ENCODE measurements at regions not wholly inside any gene's neighbourhood (a gene's known extent, or its start where the extent isn't known, plus 50 kb on each side); places are given as distances from the start of the nearest gene placed in this dataset.
"Not testable (repeated sequence)": the region's sequence is repeated elsewhere in the genome, so short reads cannot be mapped to it uniquely, and the experiment has no call there.

DNA sequence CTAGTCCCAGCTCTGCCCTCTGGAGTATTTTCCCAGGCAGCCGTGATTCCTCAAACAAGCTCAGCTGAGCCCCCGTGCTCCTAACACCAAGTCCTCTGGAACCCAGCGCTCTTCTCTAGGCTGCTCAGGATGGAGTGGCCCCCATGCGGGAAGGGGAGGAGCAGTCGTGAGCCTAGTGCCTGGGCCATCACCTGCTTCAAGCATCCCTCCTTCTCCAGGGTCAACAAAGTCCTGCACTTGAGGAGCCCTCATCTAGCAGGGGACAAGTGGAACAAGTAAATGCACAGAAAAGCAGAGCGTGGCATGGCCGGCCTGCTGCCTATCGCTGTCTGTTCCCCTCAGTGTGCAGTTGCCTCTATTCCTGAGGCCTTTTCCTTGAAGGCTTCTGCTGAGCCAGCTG is 168.6 kb downstream of the INHBB start:
- TF ChIP-seq, protein P1, sequence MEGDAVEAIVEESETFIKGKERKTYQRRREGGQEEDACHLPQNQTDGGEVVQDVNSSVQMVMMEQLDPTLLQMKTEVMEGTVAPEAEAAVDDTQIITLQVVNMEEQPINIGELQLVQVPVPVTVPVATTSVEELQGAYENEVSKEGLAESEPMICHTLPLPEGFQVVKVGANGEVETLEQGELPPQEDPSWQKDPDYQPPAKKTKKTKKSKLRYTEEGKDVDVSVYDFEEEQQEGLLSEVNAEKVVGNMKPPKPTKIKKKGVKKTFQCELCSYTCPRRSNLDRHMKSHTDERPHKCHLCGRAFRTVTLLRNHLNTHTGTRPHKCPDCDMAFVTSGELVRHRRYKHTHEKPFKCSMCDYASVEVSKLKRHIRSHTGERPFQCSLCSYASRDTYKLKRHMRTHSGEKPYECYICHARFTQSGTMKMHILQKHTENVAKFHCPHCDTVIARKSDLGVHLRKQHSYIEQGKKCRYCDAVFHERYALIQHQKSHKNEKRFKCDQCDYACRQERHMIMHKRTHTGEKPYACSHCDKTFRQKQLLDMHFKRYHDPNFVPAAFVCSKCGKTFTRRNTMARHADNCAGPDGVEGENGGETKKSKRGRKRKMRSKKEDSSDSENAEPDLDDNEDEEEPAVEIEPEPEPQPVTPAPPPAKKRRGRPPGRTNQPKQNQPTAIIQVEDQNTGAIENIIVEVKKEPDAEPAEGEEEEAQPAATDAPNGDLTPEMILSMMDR (IDR thresholded peaks at IDR 0.05) = peak; percentile 12
- H3K27me3 Mint-ChIP-seq (ENCODE audit: low read depth) = peaks cover 23% of the 10 kb centered on the region
- no peak overlapping the region for H3K4me3 Mint-ChIP-seq (ENCODE audit: unreplicated experiment)
- no peaks in the 10 kb centered on the region for H3K9me3 Mint-ChIP-seq (ENCODE audit: low read depth)
- peaks cover 12% of the 10 kb centered on the region for H3K4me1 Mint-ChIP-seq (ENCODE audit: low read depth)
- no peak for DNase-seq (ENCODE audit: low spot score)
- no peaks in the 10 kb centered on the region for H3K36me3 Mint-ChIP-seq (ENCODE audit: low read depth)
- no peak overlapping the region for H3K27ac Mint-ChIP-seq (ENCODE audit: unreplicated experiment)

DNA sequence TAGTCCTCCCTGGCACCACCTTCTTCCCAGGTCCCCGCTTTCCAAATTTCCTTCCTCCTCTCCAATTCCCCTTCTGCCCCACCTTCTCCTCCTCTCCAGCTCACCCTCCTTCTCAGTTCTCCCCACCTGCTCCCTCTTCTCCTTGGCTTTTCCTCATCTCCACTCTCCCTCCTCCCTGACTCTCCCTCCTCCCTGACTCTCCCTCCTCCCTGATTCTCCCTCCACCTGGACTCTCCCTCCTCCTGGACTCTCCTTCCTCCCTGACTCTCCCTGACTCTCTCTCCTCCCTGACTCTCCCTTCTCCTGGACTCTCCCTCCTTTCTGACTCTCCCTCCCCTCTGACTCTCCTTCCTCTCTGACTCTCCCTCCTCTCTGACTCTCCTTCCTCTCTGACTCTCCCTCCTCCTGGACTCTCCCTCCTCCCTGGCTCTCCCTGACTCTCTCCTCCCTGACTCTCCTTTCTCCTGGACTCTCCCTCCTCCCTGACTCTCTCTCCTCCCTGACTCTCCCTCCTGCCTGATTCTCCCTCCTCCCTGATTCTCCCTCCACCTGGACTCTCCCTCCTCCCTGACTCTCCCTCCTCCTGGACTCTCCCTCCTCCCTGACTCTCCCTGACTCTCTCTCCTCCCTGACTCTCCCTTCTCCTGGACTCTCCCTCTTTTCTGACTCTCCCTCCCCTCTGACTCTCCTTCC is 169.3 kb downstream of the INHBB start:
- not testable (repeated sequence) for H3K4me3 Mint-ChIP-seq (ENCODE audit: unreplicated experiment); DNase-seq (ENCODE audit: low spot score); H3K9me3 Mint-ChIP-seq (ENCODE audit: low read depth); H3K36me3 Mint-ChIP-seq (ENCODE audit: low read depth); H3K27ac Mint-ChIP-seq (ENCODE audit: unreplicated experiment)
- peaks cover 12% of the 10 kb centered on the region for H3K4me1 Mint-ChIP-seq (ENCODE audit: low read depth)
- H3K27me3 Mint-ChIP-seq (ENCODE audit: low read depth) = peaks cover 25% of the 10 kb centered on the region

DNA sequence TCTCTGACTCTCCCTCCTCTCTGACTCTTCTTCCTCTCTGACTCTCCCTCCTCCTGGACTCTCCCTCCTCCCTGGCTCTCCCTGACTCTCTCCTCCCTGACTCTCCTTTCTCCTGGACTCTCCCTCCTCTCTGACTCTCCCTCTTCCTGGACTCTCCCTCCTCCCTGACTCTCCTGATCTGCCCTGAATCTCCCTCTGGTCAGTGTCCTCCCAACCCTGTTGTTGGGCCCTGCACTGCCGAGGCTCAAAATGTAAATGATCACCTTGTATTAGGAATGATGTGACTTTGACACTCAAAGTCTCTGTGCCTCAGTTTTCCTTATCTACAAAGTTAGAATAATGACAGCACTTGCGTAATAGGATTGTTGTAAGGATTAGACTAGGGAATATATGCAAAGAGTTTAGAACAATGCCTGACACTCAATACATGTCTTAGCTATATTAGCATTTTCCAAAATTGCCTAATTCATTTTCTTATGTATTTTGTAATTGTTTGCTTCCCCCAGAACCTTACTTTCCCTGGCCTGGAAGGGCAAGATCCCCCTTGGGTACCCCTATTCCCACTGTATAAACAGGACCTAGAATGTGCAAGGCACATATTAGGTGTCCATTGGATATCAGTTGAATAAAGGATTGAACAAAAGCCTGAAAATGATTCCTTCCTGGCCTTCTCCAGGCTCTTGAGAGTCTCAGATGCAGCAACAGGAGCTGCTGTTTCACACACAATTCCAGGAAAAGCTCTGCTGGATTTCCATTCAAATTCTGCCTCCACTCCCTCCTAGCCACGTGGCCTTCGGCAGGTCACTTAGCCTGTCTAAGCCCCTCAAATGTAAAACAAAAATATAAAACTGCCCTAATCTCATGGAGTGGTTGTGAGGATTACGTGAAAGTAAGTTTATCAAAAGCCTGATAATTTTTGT is 170.1 kb downstream of the INHBB start:
- Mint-ChIP-seq H3K4me3 (ENCODE audit: unreplicated experiment) (no peak overlapping the region), H3K27me3 (ENCODE audit: low read depth) (peaks cover 25% of the 10 kb centered on the region), H3K36me3 (ENCODE audit: low read depth) (no peaks in the 10 kb centered on the region), H3K9me3 (ENCODE audit: low read depth) (no peaks in the 10 kb centered on the region), H3K27ac (ENCODE audit: unreplicated experiment) (peak overlapping the region; percentile 50), H3K4me1 (ENCODE audit: low read depth) (peaks cover 12% of the 10 kb centered on the region)
- no peak for DNase-seq (ENCODE audit: low spot score)
- TF ChIP-seq, protein P1 (IDR thresholded peaks at IDR 0.05) = no peak

DNA sequence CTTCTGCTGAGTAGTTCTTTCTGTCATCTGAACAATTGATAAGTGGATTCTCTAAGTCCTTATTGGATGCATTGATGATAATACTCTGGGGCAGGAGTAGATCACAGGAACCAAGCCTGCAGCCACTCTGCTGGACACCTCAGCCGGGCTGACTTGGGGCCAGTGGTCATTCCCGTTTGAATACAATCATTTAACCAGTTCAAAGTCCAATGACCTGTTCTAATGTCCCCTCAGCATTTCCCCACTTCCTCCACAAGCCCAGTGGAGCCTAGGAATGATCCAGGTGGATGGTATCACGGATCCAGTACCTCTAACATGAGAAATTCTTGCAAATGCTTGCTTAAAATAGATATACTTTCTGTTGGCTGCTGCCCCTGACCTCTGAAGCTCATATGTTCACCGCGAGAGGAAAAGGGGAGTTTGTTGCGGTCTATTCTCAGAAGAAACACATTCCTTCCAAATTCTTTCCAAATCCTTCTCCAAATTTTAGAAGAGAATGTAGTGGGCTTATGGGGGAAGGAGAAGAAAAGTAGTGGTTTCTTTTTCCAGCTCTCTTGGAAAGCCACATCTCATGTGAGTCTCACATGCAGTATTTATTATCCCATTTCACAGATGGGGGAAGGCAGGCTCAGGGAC is 170.9 kb downstream of the INHBB start:
- TF ChIP-seq, protein P1 (IDR thresholded peaks at IDR 0.05) = no peak
- DNase-seq (ENCODE audit: low spot score) = no peak
- no peak overlapping the region for H3K27ac Mint-ChIP-seq (ENCODE audit: unreplicated experiment)
- H3K36me3 Mint-ChIP-seq (ENCODE audit: low read depth) = no peaks in the 10 kb centered on the region
- peaks cover 12% of the 10 kb centered on the region for H3K4me1 Mint-ChIP-seq (ENCODE audit: low read depth)
- H3K27me3 Mint-ChIP-seq (ENCODE audit: low read depth) = peaks cover 32% of the 10 kb centered on the region
- no peak overlapping the region for H3K4me3 Mint-ChIP-seq (ENCODE audit: unreplicated experiment)
- H3K9me3 Mint-ChIP-seq (ENCODE audit: low read depth) = no peaks in the 10 kb centered on the region

DNA sequence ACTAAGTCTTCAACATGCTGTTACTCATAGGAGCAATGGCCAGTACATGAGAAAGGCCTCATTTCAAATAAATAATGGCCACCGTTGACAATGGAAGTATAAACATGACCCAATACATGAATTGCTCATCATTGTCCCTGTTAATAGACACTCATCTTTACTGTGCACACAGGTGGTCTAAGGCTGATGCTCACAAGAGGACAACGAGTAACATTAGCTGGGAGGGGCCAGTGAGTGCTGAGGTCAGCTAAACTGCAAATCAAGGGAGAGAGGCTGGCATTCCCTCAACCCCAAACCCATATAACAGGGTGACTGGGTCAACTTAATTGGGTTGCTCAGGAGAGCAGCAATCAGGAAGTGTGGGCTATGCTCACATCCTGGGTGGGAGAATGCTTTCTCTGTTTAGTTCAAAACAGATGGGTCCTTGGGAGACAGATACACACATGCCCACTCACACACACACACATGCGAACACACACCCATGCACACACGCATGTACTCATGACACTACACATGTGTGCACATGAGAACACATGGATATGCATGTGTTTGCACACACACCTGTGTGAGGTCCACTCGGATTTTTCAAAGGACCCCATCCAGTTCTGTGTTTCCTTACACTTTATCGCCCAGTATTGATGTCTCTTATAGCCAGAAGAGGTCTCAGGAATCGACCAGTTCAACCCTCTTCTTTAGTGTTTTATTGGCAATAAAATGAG is 172.0 kb downstream of the INHBB start:
- no peak overlapping the region for H3K27ac Mint-ChIP-seq (ENCODE audit: unreplicated experiment)
- TF ChIP-seq, protein P1 (IDR thresholded peaks at IDR 0.05) = no peak
- H3K36me3 Mint-ChIP-seq (ENCODE audit: low read depth) = no peaks in the 10 kb centered on the region
- no peak overlapping the region for H3K4me3 Mint-ChIP-seq (ENCODE audit: unreplicated experiment)
- H3K27me3 Mint-ChIP-seq (ENCODE audit: low read depth) = peaks cover 35% of the 10 kb centered on the region
- no peak for DNase-seq (ENCODE audit: low spot score)
- H3K9me3 Mint-ChIP-seq (ENCODE audit: low read depth) = no peaks in the 10 kb centered on the region
- peaks cover 12% of the 10 kb centered on the region for H3K4me1 Mint-ChIP-seq (ENCODE audit: low read depth)
